Bone marrow (tissue), 2 donors: ENCODE measurements at regions not wholly inside any gene's neighbourhood (a gene's known extent, or its start where the extent isn't known, plus 50 kb on each side); places are given as distances from the start of the nearest gene placed in this dataset.

ENCODE experiments used
- DNase-seq, 2 donors: peaks; one replicate each; lab custom pipeline; 2025; lab: John Stamatoyannopoulos, UW

DNA sequence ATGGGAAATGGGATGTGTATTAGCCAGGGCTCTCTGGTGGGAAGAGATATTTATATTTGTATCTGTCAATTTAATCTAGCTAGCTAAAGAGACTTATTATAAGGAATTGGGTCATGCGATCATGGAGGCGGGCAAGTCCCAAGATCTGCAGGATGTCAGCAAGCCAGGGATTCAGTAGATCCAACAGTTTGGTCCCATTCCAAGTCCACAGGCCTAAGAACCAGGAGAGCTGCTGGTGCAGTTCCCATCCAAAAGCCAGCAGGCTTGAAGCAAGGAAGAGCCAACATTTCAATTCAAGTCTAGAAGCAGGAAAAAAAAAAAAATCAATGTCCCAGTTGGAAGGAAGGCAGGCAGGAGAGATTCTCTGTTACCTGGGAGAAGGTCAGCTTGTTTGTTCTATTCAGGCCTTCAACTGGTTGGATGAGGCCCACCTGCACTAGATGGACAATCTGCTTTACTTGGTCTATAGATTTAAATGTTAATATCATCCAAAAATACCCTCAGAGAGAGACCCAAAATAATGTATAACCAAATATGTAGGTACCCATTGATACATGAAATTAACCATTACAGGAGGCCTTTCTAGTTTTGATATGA, 60.7 kb upstream of the BCAT1 start:
- DNase-seq = no peak

DNA sequence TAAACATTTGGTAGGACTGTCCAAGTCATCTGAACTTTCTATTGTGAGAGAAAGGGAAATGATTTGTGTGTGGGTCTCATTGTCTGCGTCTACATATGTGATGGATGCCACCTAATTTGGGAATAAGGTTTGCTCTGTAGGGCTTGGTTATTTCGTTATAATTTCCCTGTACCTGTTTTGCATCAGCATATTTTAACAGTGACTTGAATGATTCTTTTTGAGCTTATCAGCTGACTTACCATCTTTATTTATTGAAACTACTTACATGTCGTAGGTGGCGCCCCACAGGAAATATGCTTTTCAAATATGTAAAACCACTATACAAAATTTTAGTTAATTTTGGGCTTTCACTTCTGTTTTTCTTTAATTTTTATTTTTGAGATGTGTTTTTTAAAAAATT, 56.5 kb upstream of the BCAT1 start:
- DNase-seq = no peak

GRCh38 chr12:25004447-25004846, 55.5 kb upstream of the BCAT1 start:
- DNase-seq = no peak

DNA sequence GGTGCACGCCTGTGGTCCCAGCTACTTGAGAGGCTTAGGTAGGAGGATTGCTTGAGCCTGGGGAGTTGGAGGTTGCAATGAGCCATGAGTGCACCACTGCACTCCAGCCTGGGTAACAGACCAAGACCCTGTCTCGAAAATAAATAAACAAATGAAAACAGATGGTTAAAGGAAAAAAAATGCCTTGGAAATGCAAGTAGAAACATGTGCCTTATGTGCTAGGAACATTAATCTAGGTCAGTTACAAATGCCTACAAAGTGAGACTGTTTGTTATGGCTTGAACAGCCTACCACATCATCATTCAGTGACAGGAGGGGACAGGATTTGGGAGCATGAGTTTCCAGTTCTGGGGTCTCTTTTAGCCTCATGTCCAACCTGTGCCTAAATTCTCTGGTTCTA, 52.4 kb upstream of the BCAT1 start:
- DNase-seq = no peak
